ENCODE measurements at regions not wholly inside any gene's neighbourhood (a gene's known extent, or its start where the extent isn't known, plus 50 kb on each side); places are given as distances from the start of the nearest gene placed in this dataset.

- H3K4me3 ChIP-seq (ENCODE audit: control insufficient read depth in 1 of 2, extremely low read depth in 1 of 2, low read length in 1 of 2), result no peak overlapping the region
- H3K36me3 ChIP-seq (ENCODE audit: control insufficient read depth in 2 of 2, extremely low read depth in 1 of 2, insufficient read depth in 1 of 2, low read length in 1 of 2), result no peaks in the 10 kb centered on the region
- no peak overlapping the region for H3K4me3 Mint-ChIP-seq
- no peak overlapping the region for H3K27ac ChIP-seq (ENCODE audit: low read length)
- H3K27me3 Mint-ChIP-seq, result no peaks in the 10 kb centered on the region
- no peak overlapping the region for H3K27ac Mint-ChIP-seq
- H3K27me3 ChIP-seq (replicated peaks in 1 of 2; ENCODE audit: control insufficient read depth in 2 of 2, extremely low read depth in 1 of 2, insufficient read depth in 2 of 2, low read length in 1 of 2), result no peaks in the 10 kb centered on the region
- 100% methylated on average over 1 of the region's 1 CpG for WGBS (ENCODE audit: insufficient coverage)
- H3K9me3 Mint-ChIP-seq, result peaks cover 8 to 19% (median 10%) of the 10 kb centered on the region in 3 donors
- POLR2A ChIA-PET, result no interaction called here
- DNase-seq, result no peak
- H3K4me1 Mint-ChIP-seq, result no peaks in the 10 kb centered on the region
- no peak for ATAC-seq (replicated peaks in 1 of 4)
- CTCF ChIA-PET, result no interaction called here
- no peaks in the 10 kb centered on the region for H3K9me3 ChIP-seq
- H3K4me1 ChIP-seq (ENCODE audit: control insufficient read depth in 1 of 2, extremely low read depth in 1 of 2, insufficient read depth in 2 of 2, low read length in 2 of 2), result no peaks in the 10 kb centered on the region
- no peaks in the 10 kb centered on the region for H3K36me3 Mint-ChIP-seq
These were observed 1109.6 kb upstream of the CADM2 start for GRCh38 chr3:83849106-83849730.

GRCh38 chr3:83863380-83863779 lies 1095.4 kb upstream of the CADM2 start:
- ATAC-seq (replicated peaks in 1 of 4) (no peak), DNase-seq (no peak)
- H3K4me1 Mint-ChIP-seq, result no peaks in the 10 kb centered on the region
- no peaks in the 10 kb centered on the region for H3K36me3 Mint-ChIP-seq
- H3K4me3 ChIP-seq (ENCODE audit: control insufficient read depth in 1 of 2, extremely low read depth in 1 of 2, low read length in 1 of 2), result no peak overlapping the region
- peaks cover 19 to 31% (median 22%) of the 10 kb centered on the region in 3 donors for H3K9me3 Mint-ChIP-seq
- H3K4me1 ChIP-seq (ENCODE audit: control insufficient read depth in 1 of 2, extremely low read depth in 1 of 2, insufficient read depth in 2 of 2, low read length in 2 of 2), result no peaks in the 10 kb centered on the region
- H3K27me3 ChIP-seq (replicated peaks in 1 of 2; ENCODE audit: control insufficient read depth in 2 of 2, extremely low read depth in 1 of 2, insufficient read depth in 2 of 2, low read length in 1 of 2), result no peaks in the 10 kb centered on the region
- WGBS (ENCODE audit: insufficient coverage), result no CpG with 5 or more reads among the region's 2 CpGs
- no peak overlapping the region for H3K27ac Mint-ChIP-seq
- H3K27me3 Mint-ChIP-seq, result no peaks in the 10 kb centered on the region
- H3K36me3 ChIP-seq (ENCODE audit: control insufficient read depth in 2 of 2, extremely low read depth in 1 of 2, insufficient read depth in 1 of 2, low read length in 1 of 2), result no peaks in the 10 kb centered on the region
- no peaks in the 10 kb centered on the region for H3K9me3 ChIP-seq
- POLR2A ChIA-PET, result no interaction called here
- no peak overlapping the region for H3K27ac ChIP-seq (ENCODE audit: low read length)
- CTCF ChIA-PET, result no interaction called here
- H3K4me3 Mint-ChIP-seq, result no peak overlapping the region

GRCh38 chr3:83868909-83869567 lies 1089.8 kb upstream of the CADM2 start:
- POLR2A ChIA-PET, result no interaction called here
- H3K36me3 ChIP-seq (ENCODE audit: control insufficient read depth in 2 of 2, extremely low read depth in 1 of 2, insufficient read depth in 1 of 2, low read length in 1 of 2), result no peaks in the 10 kb centered on the region
- DNase-seq (no peak), ATAC-seq (replicated peaks in 1 of 4) (no peak)
- H3K4me3 Mint-ChIP-seq, result no peak overlapping the region
- no peak overlapping the region for H3K27ac Mint-ChIP-seq
- no peaks in the 10 kb centered on the region for H3K36me3 Mint-ChIP-seq
- H3K4me1 Mint-ChIP-seq, result no peaks in the 10 kb centered on the region
- H3K9me3 Mint-ChIP-seq, result peaks cover 6 to 31% (median 16%) of the 10 kb centered on the region in 3 donors
- no peak overlapping the region for H3K4me3 ChIP-seq (ENCODE audit: control insufficient read depth in 1 of 2, extremely low read depth in 1 of 2, low read length in 1 of 2)
- CTCF ChIA-PET, result no interaction called here
- H3K9me3 ChIP-seq, result no peaks in the 10 kb centered on the region
- H3K27ac ChIP-seq (ENCODE audit: low read length), result no peak overlapping the region
- no peaks in the 10 kb centered on the region for H3K27me3 Mint-ChIP-seq
- no peaks in the 10 kb centered on the region for H3K4me1 ChIP-seq (ENCODE audit: control insufficient read depth in 1 of 2, extremely low read depth in 1 of 2, insufficient read depth in 2 of 2, low read length in 2 of 2)
- H3K27me3 ChIP-seq (replicated peaks in 1 of 2; ENCODE audit: control insufficient read depth in 2 of 2, extremely low read depth in 1 of 2, insufficient read depth in 2 of 2, low read length in 1 of 2), result no peaks in the 10 kb centered on the region
- WGBS (ENCODE audit: insufficient coverage), result 100% methylated on average over 1 of the region's 2 CpGs

- ChIA-PET POLR2A (no interaction called here), CTCF (no interaction called here)
- Histone ChIP-seq H3K27ac (ENCODE audit: low read length) (no peak overlapping the region), H3K4me3 (ENCODE audit: control insufficient read depth in 1 of 2, extremely low read depth in 1 of 2, low read length in 1 of 2) (no peak overlapping the region), H3K36me3 (ENCODE audit: control insufficient read depth in 2 of 2, extremely low read depth in 1 of 2, insufficient read depth in 1 of 2, low read length in 1 of 2) (no peaks in the 10 kb centered on the region), H3K9me3 (no peaks in the 10 kb centered on the region), H3K4me1 (ENCODE audit: control insufficient read depth in 1 of 2, extremely low read depth in 1 of 2, insufficient read depth in 2 of 2, low read length in 2 of 2) (no peaks in the 10 kb centered on the region), H3K27me3 (replicated peaks in 1 of 2; ENCODE audit: control insufficient read depth in 2 of 2, extremely low read depth in 1 of 2, insufficient read depth in 2 of 2, low read length in 1 of 2) (no peaks in the 10 kb centered on the region)
- H3K4me1 Mint-ChIP-seq, result no peaks in the 10 kb centered on the region
- H3K9me3 Mint-ChIP-seq, result peaks cover 12 to 20% (median 19%) of the 10 kb centered on the region in 3 donors
- no CpG with 5 or more reads among the region's 2 CpGs for WGBS (ENCODE audit: insufficient coverage)
- H3K27ac Mint-ChIP-seq, result no peak overlapping the region
- no peaks in the 10 kb centered on the region for H3K36me3 Mint-ChIP-seq
- DNase-seq, result no peak
- no peaks in the 10 kb centered on the region for H3K27me3 Mint-ChIP-seq
- no peak for ATAC-seq (replicated peaks in 1 of 4)
- no peak overlapping the region for H3K4me3 Mint-ChIP-seq
These were observed 1085.2 kb upstream of the CADM2 start for GRCh38 chr3:83873550-83873949.

GRCh38 chr3:83877910-83878309 lies 1080.9 kb upstream of the CADM2 start:
- POLR2A ChIA-PET, result no interaction called here
- Mint-ChIP-seq H3K4me3 (no peak overlapping the region), H3K27ac (no peak overlapping the region), H3K27me3 (no peaks in the 10 kb centered on the region), H3K9me3 (peaks cover 12 to 17% (median 15%) of the 10 kb centered on the region in 3 donors), H3K4me1 (no peaks in the 10 kb centered on the region), H3K36me3 (no peaks in the 10 kb centered on the region)
- no peak overlapping the region for H3K27ac ChIP-seq (ENCODE audit: low read length)
- ATAC-seq (replicated peaks in 1 of 4) (no peak), DNase-seq (no peak)
- no peaks in the 10 kb centered on the region for H3K27me3 ChIP-seq (replicated peaks in 1 of 2; ENCODE audit: control insufficient read depth in 2 of 2, extremely low read depth in 1 of 2, insufficient read depth in 2 of 2, low read length in 1 of 2)
- CTCF ChIA-PET, result no interaction called here
- no peaks in the 10 kb centered on the region for H3K36me3 ChIP-seq (ENCODE audit: control insufficient read depth in 2 of 2, extremely low read depth in 1 of 2, insufficient read depth in 1 of 2, low read length in 1 of 2)
- H3K4me1 ChIP-seq (ENCODE audit: control insufficient read depth in 1 of 2, extremely low read depth in 1 of 2, insufficient read depth in 2 of 2, low read length in 2 of 2), result no peaks in the 10 kb centered on the region
- WGBS (ENCODE audit: insufficient coverage), result 50% methylated on average over 1 of the region's 3 CpGs
- H3K9me3 ChIP-seq, result no peaks in the 10 kb centered on the region
- no peak overlapping the region for H3K4me3 ChIP-seq (ENCODE audit: control insufficient read depth in 1 of 2, extremely low read depth in 1 of 2, low read length in 1 of 2)

GRCh38 chr3:83882701-83883100 lies 1076.1 kb upstream of the CADM2 start:
- Histone ChIP-seq H3K4me1 (ENCODE audit: control insufficient read depth in 1 of 2, extremely low read depth in 1 of 2, insufficient read depth in 2 of 2, low read length in 2 of 2) (no peaks in the 10 kb centered on the region), H3K36me3 (ENCODE audit: control insufficient read depth in 2 of 2, extremely low read depth in 1 of 2, insufficient read depth in 1 of 2, low read length in 1 of 2) (no peaks in the 10 kb centered on the region), H3K27ac (ENCODE audit: low read length) (no peak overlapping the region), H3K9me3 (no peaks in the 10 kb centered on the region), H3K4me3 (ENCODE audit: control insufficient read depth in 1 of 2, extremely low read depth in 1 of 2, low read length in 1 of 2) (no peak overlapping the region), H3K27me3 (replicated peaks in 1 of 2; ENCODE audit: control insufficient read depth in 2 of 2, extremely low read depth in 1 of 2, insufficient read depth in 2 of 2, low read length in 1 of 2) (no peaks in the 10 kb centered on the region)
- Mint-ChIP-seq H3K27me3 (no peaks in the 10 kb centered on the region), H3K4me3 (no peak overlapping the region), H3K36me3 (no peaks in the 10 kb centered on the region), H3K4me1 (no peaks in the 10 kb centered on the region), H3K27ac (no peak overlapping the region), H3K9me3 (peaks cover 14 to 17% (median 16%) of the 10 kb centered on the region in 3 donors)
- POLR2A ChIA-PET, result no interaction called here
- no peak for DNase-seq
- CTCF ChIA-PET, result no interaction called here
- ATAC-seq (replicated peaks in 1 of 4), result no peak
- 92% methylated on average over 2 of the region's 2 CpGs for WGBS (ENCODE audit: insufficient coverage)
